NCI-H2171 treated with DMSO at 0.1 percent for 48 hours (cell line): ENCODE measurements at regions not wholly inside any gene's neighbourhood (a gene's known extent, or its start where the extent isn't known, plus 50 kb on each side); places are given as distances from the start of the nearest gene placed in this dataset.

ENCODE experiments used
- DNase-seq: peaks from one replicate; lab custom pipeline; 2025; lab: John Stamatoyannopoulos, UW

- DNase-seq: no peak
These were observed 170.1 kb downstream of the IGLL1 start for GRCh38 chr22:23409976-23410375.

- DNase-seq: no peak
These were observed 171.8 kb downstream of the IGLL1 start for GRCh38 chr22:23408321-23408720.

- no peak for DNase-seq
These were observed 174.7 kb downstream of the IGLL1 start for GRCh38 chr22:23405366-23405851.

- no peak for DNase-seq
These were observed 175.3 kb downstream of the IGLL1 start for GRCh38 chr22:23404689-23405365.

- no peak for DNase-seq
These were observed 176.1 kb downstream of the IGLL1 start for GRCh38 chr22:23403720-23404688.

- no peak for DNase-seq
These were observed 176.9 kb downstream of the IGLL1 start for GRCh38 chr22:23403152-23403719.

- peak; percentile 62 for DNase-seq
These were observed 177.6 kb downstream of the IGLL1 start for GRCh38 chr22:23402275-23403151.

GRCh38 chr22:23401910-23402274 is 178.2 kb downstream of the IGLL1 start:
- DNase-seq: no peak

- no peak for DNase-seq
These were observed 178.8 kb downstream of the IGLL1 start for GRCh38 chr22:23401111-23401909.

GRCh38 chr22:23400286-23400981 is 179.7 kb downstream of the IGLL1 start:
- no peak for DNase-seq

GRCh38 chr22:23399367-23400285 is 180.5 kb downstream of the IGLL1 start:
- DNase-seq: no peak

- no peak for DNase-seq
These were observed 181.3 kb downstream of the IGLL1 start for GRCh38 chr22:23398701-23399366.

GRCh38 chr22:23397613-23398567 is 182.2 kb downstream of the IGLL1 start:
- no peak for DNase-seq

- no peak for DNase-seq
These were observed 183.0 kb downstream of the IGLL1 start for GRCh38 chr22:23397008-23397612.

GRCh38 chr22:23396362-23397007 is 183.6 kb downstream of the IGLL1 start:
- no peak for DNase-seq
